OCI-LY7 (cell line): ENCODE measurements at regions not wholly inside any gene's neighbourhood (a gene's known extent, or its start where the extent isn't known, plus 50 kb on each side); places are given as distances from the start of the nearest gene placed in this dataset.

Experiments used
- EZH2phosphoT487 ChIP-seq: fragments of 200-600 bp; sonication (generic); IDR thresholded peaks from 2 replicates; pipeline ENCODE4 v1.6.1; 2018; ENCODE audit warnings: low read depth, borderline replicate concordance, mild to moderate bottlenecking, mixed run types, antibody characterized with exemption, low read length, moderate library complexity, mixed read lengths
- TF ChIP-seq, protein P1 (sequence below): fragments of 200-600 bp; sonication (generic); conservative IDR thresholded peaks from 2 replicates; pipeline ENCODE4 v1.5.1; 2014; ENCODE audit warnings: mild to moderate bottlenecking, antibody characterized with exemption, low read length, moderate library complexity, mixed read lengths

- TF ChIP-seq, protein P1, sequence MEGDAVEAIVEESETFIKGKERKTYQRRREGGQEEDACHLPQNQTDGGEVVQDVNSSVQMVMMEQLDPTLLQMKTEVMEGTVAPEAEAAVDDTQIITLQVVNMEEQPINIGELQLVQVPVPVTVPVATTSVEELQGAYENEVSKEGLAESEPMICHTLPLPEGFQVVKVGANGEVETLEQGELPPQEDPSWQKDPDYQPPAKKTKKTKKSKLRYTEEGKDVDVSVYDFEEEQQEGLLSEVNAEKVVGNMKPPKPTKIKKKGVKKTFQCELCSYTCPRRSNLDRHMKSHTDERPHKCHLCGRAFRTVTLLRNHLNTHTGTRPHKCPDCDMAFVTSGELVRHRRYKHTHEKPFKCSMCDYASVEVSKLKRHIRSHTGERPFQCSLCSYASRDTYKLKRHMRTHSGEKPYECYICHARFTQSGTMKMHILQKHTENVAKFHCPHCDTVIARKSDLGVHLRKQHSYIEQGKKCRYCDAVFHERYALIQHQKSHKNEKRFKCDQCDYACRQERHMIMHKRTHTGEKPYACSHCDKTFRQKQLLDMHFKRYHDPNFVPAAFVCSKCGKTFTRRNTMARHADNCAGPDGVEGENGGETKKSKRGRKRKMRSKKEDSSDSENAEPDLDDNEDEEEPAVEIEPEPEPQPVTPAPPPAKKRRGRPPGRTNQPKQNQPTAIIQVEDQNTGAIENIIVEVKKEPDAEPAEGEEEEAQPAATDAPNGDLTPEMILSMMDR: no peak
- TF ChIP-seq EZH2phosphoT487: no peak
Measured at GRCh38 chr14:30264161-30264560, 294.8 kb upstream of the G2E3 start.
